HG02571 (cell line): ENCODE measurements at regions not wholly inside any gene's neighbourhood (a gene's known extent, or its start where the extent isn't known, plus 50 kb on each side); places are given as distances from the start of the nearest gene placed in this dataset.
"Not testable (repeated sequence)": the region's sequence is repeated elsewhere in the genome, so short reads cannot be mapped to it uniquely, and the experiment has no call there.

Experiments
- ATAC-seq: cut with Tn5 transposase; IDR thresholded peaks from one replicate; pipeline ENCODE4 v1.9.1; 2021; ENCODE audit warnings: mild to moderate bottlenecking, moderate library complexity; ENCODE audit not compliant: unreplicated experiment

- no peak for ATAC-seq
These were observed 325.6 kb downstream of the NR4A2 start for GRCh38 chr2:156006721-156007618.

GRCh38 chr2:156005999-156006712 lies 326.4 kb downstream of the NR4A2 start:
- no peak for ATAC-seq

GRCh38 chr2:156005531-156005930 lies 327.0 kb downstream of the NR4A2 start:
- no peak for ATAC-seq

- no peak for ATAC-seq
These were observed 328.1 kb downstream of the NR4A2 start for GRCh38 chr2:156004459-156004858.

- ATAC-seq = no peak
These were observed 328.7 kb downstream of the NR4A2 start for GRCh38 chr2:156003780-156004179.

- no peak for ATAC-seq
These were observed 330.7 kb downstream of the NR4A2 start for GRCh38 chr2:156001851-156002250.

GRCh38 chr2:155997538-155997937 lies 335.0 kb downstream of the NR4A2 start:
- ATAC-seq = no peak

- no peak for ATAC-seq
These were observed 338.2 kb downstream of the NR4A2 start for GRCh38 chr2:155994315-155994714.

GRCh38 chr2:155983845-155984244 lies 348.7 kb downstream of the NR4A2 start:
- ATAC-seq = no peak

GRCh38 chr2:155982135-155982534 lies 350.4 kb downstream of the NR4A2 start:
- no peak for ATAC-seq

GRCh38 chr2:155980941-155981560 lies 351.5 kb downstream of the NR4A2 start:
- ATAC-seq = peak; percentile 64

- ATAC-seq = no peak
These were observed 356.8 kb downstream of the NR4A2 start for GRCh38 chr2:155975734-155976133.

- ATAC-seq = no peak
These were observed 359.6 kb downstream of the NR4A2 start for GRCh38 chr2:155972916-155973315.

GRCh38 chr2:155966064-155966471 lies 366.5 kb downstream of the NR4A2 start:
- not testable (repeated sequence) for ATAC-seq

- ATAC-seq = no peak
These were observed 367.0 kb downstream of the NR4A2 start for GRCh38 chr2:155965415-155966063.

GRCh38 chr2:155961641-155962040 lies 370.9 kb downstream of the NR4A2 start:
- ATAC-seq = no peak

- no peak for ATAC-seq
These were observed 373.7 kb downstream of the NR4A2 start for GRCh38 chr2:155958834-155959233.

- ATAC-seq = no peak
These were observed 385.5 kb downstream of the NR4A2 start for GRCh38 chr2:155947069-155947468.

GRCh38 chr2:155944218-155944617 lies 388.3 kb downstream of the NR4A2 start:
- no peak for ATAC-seq

GRCh38 chr2:155930312-155930711 lies 402.2 kb downstream of the NR4A2 start:
- ATAC-seq = no peak

GRCh38 chr2:155917380-155917779 lies 415.1 kb downstream of the NR4A2 start:
- ATAC-seq = no peak
